ENCODE measurements at regions not wholly inside any gene's neighbourhood (a gene's known extent, or its start where the extent isn't known, plus 50 kb on each side); places are given as distances from the start of the nearest gene placed in this dataset.

DNA sequence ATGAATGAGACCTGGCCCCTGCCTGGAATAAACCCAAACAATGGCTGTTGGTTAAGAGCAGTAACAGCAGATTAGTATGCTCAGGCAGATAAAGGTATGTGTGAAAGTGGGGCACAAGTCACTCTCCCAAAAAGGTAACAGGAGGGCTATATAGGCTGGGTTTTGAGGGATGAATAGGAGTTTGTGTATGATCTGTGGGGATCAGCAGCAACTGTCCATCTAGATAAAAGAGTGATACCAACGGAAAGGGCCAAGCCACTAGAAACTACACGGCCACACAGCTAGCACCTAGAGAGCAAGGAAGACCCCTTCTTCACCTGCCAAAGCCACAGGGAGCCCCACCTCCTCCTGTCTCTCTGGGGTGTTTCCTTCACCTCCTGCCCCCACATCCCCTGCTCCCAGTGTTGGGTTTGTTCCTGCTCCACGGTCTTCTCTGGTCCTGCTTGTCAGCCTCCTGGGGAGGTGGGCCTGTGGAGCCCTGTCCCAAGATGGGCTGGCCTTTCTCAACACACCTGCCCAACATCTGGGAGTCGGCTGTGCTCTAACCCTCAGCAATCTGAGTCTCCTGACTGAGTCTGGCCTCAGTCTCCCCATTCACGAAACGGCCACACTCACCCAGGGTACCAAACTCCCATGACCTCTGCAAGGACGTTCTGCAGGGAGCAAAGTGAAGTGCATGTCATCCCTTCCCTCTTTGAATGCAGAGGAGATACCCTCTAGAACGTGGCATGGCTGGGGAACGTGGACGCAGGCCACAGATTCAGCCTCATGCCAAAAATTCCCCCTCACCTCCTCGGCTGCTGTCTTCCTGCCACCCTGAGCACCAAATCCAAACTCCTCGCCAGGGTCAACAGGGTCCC is 108.2 kb downstream of the NCOR2 start:
- TF ChIP-seq, protein P1, sequence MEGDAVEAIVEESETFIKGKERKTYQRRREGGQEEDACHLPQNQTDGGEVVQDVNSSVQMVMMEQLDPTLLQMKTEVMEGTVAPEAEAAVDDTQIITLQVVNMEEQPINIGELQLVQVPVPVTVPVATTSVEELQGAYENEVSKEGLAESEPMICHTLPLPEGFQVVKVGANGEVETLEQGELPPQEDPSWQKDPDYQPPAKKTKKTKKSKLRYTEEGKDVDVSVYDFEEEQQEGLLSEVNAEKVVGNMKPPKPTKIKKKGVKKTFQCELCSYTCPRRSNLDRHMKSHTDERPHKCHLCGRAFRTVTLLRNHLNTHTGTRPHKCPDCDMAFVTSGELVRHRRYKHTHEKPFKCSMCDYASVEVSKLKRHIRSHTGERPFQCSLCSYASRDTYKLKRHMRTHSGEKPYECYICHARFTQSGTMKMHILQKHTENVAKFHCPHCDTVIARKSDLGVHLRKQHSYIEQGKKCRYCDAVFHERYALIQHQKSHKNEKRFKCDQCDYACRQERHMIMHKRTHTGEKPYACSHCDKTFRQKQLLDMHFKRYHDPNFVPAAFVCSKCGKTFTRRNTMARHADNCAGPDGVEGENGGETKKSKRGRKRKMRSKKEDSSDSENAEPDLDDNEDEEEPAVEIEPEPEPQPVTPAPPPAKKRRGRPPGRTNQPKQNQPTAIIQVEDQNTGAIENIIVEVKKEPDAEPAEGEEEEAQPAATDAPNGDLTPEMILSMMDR (IDR thresholded peaks at IDR 0.05; ENCODE audit: borderline replicate concordance, extremely low read depth, low read length, poor library complexity, severe bottlenecking), result no peak
- TF ChIP-seq EZH2 (IDR thresholded peaks at IDR 0.05; ENCODE audit: borderline replicate concordance, low read depth, low read length, severe bottlenecking), result no peak
